NCI-H524 (cell line): ENCODE measurements at regions not wholly inside any gene's neighbourhood (a gene's known extent, or its start where the extent isn't known, plus 50 kb on each side); places are given as distances from the start of the nearest gene placed in this dataset.
"Not testable (repeated sequence)": the region's sequence is repeated elsewhere in the genome, so short reads cannot be mapped to it uniquely, and the experiment has no call there.

ENCODE experiments used
- DNase-seq, 2 experiments: peaks; one replicate each; lab custom pipeline; 2025; lab: John Stamatoyannopoulos, UW

DNA sequence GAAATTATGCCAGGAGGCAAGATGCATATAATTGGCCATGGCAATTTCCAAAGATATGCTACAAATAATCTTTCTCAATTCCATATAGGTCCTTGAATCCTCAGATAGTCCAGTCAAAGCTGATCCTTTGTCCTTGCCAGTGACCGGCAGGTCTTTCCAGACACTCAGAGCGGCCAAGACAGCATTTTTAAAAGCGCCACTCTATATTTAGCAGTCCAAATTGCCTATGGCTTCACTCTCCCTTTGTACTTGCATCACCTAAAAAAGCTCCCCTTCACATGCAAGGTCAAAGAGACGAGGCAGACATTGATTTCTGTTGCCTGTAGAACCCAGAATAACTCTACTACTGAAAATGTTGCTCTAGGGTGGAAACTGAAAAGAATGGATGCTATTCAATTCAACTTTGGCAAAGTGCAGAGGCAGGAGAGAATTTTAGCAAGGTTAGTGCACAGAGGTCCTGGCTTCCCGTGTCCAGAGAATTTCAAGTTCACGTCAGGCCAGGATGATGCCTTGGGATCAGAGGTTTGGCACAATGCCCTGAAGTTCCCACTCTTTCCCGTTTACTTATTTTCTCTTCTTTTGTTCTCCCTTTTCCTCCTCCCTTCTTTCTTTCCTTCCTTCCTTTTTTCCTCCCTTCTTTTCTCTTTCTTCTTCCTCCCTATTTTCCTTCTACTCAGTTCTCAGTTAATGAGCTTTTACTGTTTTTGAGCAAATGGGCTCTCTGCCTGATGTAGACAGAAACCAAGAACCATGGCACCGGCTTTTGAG, 108.5 kb downstream of the KCNK1 start:
- no peak for DNase-seq

DNA sequence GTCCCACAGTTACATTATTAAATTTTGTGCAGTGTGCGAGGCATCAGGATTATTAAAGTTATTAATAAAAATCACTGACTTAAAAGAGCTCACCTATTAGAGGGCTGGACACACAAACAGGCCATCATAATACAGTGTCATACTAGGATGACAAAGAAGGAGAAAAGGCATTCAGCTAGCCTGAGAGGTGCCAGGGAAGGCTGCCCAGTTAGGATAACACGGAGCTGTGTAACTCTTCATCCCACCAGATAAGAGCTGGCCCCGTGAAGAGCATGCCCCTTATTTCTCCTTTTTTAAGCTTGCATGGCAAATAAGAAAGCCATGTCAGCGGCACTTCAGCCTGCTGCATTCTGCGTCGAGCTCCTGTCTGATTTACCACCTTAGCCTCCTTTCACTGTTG, 109.5 kb downstream of the KCNK1 start:
- DNase-seq, result no peak

DNA sequence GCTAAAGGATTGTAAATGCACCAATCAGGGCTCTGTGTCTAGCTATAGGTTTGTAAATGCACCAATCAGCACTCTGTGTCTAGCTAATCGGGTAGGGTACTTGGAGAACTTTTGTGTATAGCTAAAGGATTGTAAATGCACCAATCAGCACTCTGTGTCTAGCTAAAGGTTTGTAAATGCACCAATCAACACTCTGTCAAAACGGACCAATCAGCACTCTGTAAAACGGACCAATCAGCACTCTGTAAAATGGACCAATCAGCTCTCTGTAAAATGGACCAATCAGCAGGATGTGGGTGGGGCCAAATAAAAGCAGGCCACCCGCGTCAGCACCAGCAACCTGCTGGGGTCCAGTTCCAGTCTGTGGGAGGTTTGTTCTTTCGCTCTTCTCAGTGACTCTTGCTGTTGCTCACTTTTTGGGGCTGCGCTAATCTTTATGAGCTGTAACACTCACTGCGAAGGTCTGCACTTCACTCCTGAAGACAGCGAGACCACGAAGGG, 110.3 kb downstream of the KCNK1 start:
- not testable (repeated sequence) for DNase-seq

DNA sequence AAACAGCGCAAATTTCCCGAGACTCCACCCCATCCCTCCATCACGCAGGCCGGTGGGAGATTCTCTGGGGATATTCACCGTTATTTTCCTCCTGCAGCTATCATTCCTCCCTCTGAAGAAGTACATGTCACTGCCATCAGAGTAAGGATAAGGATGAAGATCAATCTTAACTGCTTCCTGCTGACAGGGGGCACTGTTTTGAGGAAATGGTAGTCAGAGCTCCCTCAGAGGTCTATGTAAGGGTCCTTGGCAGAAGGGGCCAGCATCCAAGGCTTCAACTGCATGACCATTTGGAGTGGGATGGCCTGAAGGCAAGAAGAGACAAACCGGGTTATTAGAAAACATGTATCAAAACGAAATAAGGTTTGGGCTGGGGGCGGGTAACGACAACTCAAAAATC, 111.5 kb downstream of the KCNK1 start:
- DNase-seq, result no peak

DNA sequence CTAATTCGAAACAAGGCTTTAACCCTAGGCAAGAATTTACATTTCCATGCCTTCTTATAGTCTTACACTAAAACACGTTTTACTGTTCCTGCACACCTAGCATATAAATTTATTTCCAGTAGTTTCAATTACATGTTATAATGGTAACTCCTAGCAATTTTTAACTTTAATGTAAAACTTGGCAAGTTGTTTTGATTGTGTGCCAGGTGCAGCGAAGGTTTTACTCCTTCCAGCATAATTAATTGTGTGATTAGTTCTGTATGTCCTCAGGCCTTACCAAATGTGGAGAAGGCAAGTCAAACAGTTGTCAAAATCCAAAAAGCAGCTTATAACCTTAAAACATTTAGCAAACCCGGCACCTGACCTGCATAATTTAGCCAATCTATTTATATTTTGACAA, 114.8 kb downstream of the KCNK1 start:
- no peak for DNase-seq

DNA sequence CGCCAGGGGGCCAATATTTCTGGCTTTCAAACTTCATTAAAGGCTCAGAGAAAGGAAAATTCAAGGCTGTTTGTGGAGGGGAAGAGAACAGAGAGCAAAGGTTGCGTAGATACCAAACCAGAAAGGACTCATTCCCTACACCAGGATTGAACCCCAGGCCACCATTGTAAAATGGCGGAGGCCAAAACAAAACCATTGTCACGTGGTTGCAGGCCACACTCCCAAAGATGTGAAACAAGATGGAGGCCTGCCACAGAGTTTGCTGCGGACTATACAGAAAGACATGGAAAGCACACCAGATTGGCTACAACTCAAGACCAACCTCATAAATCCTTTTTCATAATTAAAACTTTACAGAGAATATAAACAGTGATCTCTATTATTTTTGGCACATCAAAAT, 116.5 kb downstream of the KCNK1 start:
- DNase-seq, result no peak

DNA sequence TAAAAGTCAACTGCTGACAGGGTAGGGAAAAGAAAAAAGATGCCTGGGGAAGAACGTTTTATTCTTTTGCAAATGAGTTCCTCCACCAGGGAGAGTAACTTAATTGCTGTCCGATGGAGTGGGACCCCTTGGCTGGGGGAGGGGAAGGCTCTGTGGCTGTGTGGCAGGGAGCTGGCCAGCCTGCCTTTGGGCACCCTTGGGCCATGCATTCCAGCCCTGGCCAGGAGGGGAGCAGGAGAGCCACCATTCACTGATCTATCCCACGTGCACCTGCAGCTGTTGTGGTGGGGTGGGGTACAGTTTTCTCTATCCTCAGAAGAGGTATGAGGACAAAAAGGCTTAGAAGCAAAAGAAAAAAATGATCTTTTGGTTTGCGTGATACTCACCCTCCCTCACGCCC, 116.9 kb downstream of the KCNK1 start:
- peak in 1 of 2 experiments; percentile 1 for DNase-seq

DNA sequence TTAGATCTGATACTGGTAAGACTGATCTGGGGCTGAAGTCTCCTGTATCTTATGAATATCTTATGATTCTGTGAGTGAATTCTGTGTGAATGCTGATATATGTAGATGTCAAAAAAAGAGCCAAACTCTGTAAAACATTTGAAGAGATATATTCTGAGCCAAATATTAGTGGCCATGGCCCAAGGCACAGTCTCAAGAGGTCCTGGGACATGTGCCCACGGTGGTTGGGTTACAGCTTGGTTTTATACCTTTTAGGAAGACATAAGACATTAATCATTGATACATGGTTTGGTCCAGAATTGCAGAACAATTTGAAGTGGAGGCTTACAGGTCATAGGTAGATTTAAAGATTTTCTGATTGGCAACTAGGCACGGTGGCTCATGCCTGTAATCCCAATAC, 118.3 kb downstream of the KCNK1 start:
- DNase-seq, result no peak

DNA sequence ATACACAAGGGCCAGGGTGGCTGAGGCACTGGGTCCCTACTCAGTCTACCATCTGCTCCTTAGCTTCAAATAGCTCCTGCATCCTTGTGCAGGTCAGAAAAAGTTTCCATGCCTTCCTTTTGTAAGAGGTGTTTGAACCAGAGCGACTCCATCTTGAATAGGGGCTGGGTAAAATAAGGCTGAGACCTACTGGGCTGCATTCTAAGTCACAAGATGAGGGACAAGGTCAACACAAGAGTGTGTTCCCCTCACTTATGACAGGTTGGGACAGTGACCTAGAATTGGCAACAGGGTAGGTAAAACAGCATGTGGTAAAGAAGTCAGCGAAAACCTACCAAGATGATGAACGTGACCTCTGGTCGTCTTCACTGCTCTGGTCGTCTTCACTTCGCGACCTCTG, 120.5 kb downstream of the KCNK1 start:
- no peak for DNase-seq

DNA sequence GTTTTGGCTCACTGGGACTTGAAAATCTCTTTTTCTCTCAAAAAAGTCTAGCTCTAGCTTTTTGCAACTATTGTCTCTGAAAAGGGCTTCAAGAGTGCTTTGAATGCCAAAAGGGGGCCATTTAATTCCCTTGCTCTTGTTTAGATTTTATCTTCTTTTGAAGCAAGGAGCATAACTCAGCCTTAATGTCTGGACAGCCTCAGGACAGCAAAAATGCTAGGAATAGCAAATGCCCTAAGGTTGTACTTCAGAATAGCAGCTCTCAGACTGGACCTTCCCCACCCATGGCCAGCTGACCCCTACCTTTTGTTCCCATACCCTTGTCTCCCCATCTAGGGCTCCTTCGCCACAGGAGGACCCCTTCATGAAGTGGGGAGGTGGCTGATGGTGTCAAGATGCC, 121.4 kb downstream of the KCNK1 start:
- no peak for DNase-seq

DNA sequence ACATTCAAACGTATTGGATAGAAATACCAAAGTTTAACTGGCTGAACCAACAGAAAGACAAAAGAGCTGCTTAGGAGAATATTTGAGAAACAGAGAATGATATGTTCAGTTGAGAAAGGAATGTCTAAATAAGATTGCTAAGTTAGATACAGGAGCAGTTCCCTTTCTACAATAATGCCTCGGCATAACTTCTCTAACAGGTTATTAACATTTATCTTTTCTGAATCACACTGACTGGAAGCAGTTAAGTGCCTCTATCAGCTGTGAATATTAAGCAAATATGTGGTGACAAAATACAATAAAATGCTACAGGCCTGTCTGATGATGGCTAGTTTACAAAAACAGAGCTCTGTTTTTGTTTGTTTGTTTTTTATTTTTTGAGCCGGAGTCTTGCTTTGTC, 121.9 kb downstream of the KCNK1 start:
- DNase-seq, result no peak

DNA sequence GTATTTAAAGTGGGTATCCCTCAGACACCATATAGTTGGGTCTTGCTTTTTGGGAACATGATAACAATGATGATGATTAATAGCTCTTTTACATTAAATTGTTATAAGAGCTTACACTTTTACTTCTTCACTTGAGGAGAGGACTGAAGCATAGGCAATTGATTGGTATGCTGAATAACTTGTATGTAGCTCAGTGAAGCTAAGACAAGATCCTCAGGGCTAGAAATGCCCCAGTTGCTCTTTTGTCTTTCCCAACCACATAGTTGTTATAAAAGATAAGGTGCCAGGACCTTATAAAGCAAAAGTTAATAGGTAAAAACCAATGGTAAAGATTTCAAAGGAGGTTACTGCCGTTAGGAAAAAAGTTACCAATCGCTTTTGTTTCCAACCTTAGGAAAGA, 123.4 kb downstream of the KCNK1 start:
- DNase-seq, result no peak

DNA sequence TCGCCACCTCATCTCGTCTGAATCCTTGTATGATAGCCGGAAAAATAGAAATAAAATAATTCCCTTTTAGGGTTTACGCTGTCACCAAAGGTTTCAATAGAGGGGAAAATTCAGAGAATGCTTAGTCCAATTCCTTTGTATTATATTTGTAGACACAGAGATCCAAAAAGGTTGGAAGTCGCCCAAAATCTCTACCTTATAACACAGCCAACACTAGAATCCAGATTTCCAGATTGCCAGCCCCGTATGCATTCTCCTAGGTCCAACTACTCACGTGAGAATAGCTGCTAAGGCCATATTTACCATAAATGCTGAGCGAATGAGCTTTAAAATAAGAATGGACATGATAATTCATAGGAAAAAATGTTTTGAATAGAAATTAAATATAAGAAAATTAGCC, 124.5 kb downstream of the KCNK1 start:
- DNase-seq, result no peak

DNA sequence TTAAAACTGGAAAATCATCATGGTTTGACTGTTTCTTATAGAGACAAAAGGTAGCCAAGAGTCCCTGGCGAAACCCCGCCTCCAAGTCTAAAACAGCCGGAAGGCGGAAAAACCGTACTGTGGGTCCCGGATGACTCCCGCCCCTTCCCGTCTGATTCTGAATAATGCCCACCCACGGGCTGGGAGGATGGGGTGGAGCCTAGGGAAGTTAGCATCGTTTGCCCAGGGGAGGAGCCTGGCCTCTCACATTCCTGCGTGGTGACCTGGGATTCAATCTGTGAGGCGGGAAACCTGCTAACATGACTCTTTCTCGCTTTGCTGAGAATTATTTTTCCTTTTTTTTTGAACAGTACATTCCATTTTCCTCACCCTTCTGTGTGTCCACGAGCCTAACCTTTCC, 124.9 kb downstream of the KCNK1 start:
- no peak for DNase-seq

DNA sequence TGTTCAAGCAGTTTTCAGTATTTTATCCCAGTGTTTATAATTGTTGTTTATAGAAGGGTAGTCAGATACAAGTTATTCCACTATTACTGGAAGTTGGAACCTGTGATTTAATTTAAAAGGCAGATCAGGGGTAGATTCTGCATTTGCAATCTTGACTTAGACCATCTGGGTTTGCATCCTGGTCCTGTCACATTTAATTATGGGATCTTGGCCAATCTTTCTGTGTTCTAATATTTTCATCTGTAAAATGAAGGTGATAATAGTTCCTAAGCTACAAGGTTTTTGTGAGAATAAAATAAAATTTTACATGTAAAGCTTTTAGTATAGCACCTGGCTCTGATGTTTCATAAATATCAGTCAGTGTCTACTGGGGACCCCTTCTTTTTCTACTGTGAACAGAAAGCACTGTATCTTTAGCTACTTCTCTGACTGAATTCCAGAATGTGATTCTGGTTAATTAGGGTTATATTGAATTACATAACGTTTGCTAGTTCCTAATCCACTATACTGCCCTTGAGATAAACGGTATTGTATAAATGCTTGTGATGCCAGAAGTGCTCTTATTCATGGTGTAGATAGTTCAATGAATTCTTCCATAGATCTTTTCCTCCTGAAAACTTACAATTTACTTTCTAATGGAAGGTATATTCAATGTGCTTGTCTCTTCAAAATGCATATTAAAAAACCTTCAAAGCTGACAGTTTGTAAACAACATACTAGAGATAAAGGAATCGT, 131.0 kb downstream of the KCNK1 start:
- DNase-seq, result no peak

DNA sequence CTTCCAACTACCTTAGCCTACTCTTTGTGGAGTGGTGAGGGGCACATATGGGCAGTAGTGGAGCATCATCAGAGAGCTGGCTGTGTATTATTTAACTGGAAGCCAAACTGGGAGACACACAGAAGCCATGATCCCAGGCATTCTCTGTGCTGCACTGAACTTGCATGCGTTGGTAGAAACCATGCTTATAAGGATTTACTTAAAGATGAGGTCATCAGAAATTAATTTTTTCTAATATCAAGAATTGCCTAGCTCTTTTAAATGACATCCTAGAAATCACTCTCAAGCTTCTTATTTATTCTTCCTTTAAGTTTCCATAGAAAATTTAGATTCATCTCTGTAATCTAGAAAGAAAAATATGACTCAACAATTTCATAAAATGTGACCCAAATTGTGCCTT, 136.2 kb downstream of the KCNK1 start:
- DNase-seq, result no peak

DNA sequence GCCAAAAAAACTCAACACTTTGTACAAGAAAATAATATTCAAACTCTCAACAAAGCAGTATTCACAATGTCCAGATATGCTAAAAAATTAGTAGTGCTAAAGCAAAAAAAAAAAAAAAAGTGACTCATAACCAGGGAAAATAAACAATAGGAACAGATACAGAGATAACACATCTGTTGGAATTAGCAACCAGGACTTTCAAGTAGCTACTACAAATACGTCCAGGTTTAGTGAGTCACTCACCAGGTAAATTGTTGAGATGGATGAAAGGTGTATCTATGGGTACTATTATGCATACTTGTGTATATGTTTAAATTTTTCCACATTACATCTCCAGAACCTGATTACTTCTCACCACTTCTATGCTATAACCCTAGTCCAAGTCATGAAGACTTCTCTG, 144.8 kb upstream of the SLC35F3 start:
- no peak for DNase-seq

DNA sequence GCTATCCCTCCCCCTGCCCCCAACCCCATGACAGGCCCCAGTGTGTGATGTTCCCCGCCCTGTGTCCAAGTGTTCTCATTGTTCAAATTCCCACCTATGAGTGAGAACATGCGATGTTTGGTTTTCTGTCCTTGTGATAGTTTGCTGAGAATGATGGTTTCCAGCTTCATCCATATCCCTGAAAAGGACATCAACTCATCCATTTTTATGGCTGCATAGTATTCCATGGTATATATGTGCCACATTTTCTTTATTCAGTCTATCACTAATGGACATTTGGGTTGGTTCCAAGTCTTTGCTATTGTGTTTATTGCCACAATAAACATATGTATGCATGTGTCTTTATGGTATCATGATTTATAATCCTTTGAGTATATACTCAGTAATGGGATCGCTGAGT, 140.2 kb upstream of the SLC35F3 start:
- not testable (repeated sequence) for DNase-seq

DNA sequence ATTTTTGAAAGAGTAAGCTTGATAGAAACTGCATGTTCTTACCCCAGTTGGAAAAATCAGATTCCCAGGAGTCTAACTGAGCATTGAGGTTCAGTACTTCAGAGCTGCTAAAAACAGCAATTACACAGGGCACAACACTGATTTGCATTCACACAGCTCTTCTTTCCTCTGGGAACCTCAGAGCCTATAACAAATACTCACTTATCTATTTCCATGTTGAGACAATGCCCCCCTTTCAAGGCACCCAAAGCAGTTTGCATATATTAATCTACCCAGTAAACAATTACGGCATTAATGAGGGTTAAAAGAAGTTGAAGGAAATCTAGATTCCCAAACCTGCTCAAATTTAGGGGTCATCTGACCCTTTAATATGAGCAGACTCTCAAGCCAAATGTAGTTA, 126.9 kb upstream of the SLC35F3 start:
- DNase-seq, result no peak

DNA sequence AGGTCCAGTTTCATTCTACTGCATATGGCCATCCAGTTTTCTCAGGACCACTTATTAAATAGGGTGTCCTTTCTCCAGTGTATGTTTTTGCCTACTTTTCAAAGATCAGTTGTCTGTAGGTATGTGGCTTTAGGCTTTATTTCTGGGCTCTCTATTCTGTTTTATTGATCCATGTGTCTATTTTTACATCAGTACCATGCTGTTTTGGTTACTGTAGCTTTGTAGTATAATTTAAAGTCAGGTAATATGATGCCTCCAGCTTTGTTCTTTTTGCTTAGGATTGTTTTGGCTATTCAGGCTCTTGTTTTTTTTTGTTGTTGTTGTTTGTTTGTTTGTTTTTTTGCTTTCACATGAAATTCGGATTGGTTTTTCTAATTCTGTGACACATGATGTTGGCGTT, 124.4 kb upstream of the SLC35F3 start:
- no peak for DNase-seq

DNA sequence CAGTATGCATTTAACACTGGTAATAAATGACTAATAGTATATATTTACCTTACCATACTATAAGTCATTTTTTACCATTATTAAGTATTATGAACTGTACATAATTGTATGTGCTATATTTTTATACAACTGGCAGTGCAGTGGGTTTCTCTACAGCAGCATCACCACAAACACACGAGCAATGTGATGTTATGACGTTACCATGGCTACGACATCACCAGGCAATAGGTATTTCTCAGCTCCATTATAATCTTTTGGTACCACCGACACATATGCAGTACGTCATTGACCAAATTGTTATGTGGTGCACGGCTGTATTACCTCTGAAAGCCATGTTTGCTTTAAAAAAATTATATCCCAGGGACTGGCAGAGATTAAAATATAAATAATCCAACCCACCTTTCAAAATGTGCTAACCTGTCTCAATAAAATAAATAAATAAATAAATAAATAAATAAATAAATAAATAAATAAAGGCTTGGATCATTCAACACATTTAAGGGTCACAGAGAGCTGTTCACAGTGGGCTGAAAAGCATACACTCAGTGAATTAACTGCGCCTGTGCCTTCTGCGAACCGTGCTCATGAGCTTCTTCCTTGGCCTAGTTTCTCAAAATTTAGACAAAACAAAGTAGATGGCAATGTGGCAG, 121.4 kb upstream of the SLC35F3 start:
- DNase-seq, result no peak

DNA sequence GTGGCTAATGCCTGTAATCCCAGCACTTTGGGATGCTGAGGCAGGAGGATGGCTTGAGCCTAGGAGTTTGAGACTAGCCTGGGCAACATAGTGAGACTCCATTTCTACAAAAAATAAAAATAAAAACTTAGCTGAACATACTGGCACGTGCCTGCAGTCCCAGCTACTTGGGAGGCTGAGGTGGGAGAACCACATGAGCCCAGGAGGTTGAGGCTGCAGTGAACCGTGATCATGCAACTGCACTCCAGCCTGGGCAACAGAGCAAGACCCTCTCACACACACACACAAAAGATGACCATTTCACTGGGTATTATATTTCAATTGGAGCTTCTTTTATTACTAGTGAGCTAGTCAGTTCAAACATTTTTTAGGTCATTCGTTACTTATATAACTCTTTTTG, 116.9 kb upstream of the SLC35F3 start:
- DNase-seq, result no peak

DNA sequence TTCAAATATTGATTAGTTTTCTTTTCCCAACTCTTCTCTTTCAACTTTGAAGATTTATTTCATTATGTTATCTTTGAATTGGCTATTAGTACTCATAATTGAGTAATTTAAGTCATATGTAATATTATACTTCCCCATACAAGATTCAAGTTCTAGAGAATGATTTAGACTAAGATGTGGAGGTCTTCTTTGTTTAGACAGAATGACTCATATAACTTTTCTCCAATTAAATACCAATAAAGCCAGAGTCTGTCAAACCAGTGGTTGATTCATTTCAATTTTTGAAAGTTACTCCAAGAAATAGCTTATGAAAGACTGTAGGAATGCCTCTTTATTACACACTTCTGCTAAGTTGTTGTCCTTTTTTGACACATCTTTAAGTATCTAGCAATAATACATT, 115.8 kb upstream of the SLC35F3 start:
- no peak for DNase-seq
